ENCODE measurements at regions not wholly inside any gene's neighbourhood (a gene's known extent, or its start where the extent isn't known, plus 50 kb on each side); places are given as distances from the start of the nearest gene placed in this dataset.

GRCh38 chr16:11401161-11402050, 56.1 kb downstream of the RMI2 start:
- TF ChIP-seq CTCF (conservative IDR thresholded peaks at IDR 0.05; ENCODE audit: low read depth, low read length), result no peak
- no peak overlapping the region for H3K4me3 ChIP-seq (IDR thresholded peaks at IDR 0.05; ENCODE audit: insufficient read depth, low read depth, low read length)
- no peak overlapping the region for H3K4me2 ChIP-seq
- H3K79me2 ChIP-seq (ENCODE audit: insufficient read depth, low read depth), result no peaks in the 10 kb centered on the region
- H2AFZ ChIP-seq (ENCODE audit: low read depth), result no peak overlapping the region
- no peak overlapping the region for H3K27ac ChIP-seq
- H4K20me1 ChIP-seq (ENCODE audit: insufficient read depth), result no peaks in the 10 kb centered on the region
- no peaks in the 10 kb centered on the region for H3K36me3 ChIP-seq (ENCODE audit: insufficient read depth)
- peaks cover under 1% of the 10 kb centered on the region for H3K4me1 ChIP-seq (ENCODE audit: low read depth, poor library complexity, severe bottlenecking)
- H3K27me3 ChIP-seq (ENCODE audit: insufficient read depth, low read depth), result no peaks in the 10 kb centered on the region
- H3K9ac ChIP-seq, result no peak overlapping the region

- H3K4me3 ChIP-seq (IDR thresholded peaks at IDR 0.05; ENCODE audit: insufficient read depth, low read depth, low read length), result no peak overlapping the region
- H4K20me1 ChIP-seq (ENCODE audit: insufficient read depth), result no peaks in the 10 kb centered on the region
- no peaks in the 10 kb centered on the region for H3K4me1 ChIP-seq (ENCODE audit: low read depth, poor library complexity, severe bottlenecking)
- no peaks in the 10 kb centered on the region for H3K36me3 ChIP-seq (ENCODE audit: insufficient read depth)
- no peak overlapping the region for H3K9ac ChIP-seq
- H3K79me2 ChIP-seq (ENCODE audit: insufficient read depth, low read depth), result no peaks in the 10 kb centered on the region
- H3K27ac ChIP-seq, result no peak overlapping the region
- H2AFZ ChIP-seq (ENCODE audit: low read depth), result no peak overlapping the region
- no peak for TF ChIP-seq CTCF (conservative IDR thresholded peaks at IDR 0.05; ENCODE audit: low read depth, low read length)
- H3K27me3 ChIP-seq (ENCODE audit: insufficient read depth, low read depth), result no peaks in the 10 kb centered on the region
- no peak overlapping the region for H3K4me2 ChIP-seq
Observed at GRCh38 chr16:11402051-11402744, 56.9 kb downstream of the RMI2 start.

GRCh38 chr16:11402745-11403533, 57.7 kb downstream of the RMI2 start:
- H3K4me1 ChIP-seq (ENCODE audit: low read depth, poor library complexity, severe bottlenecking), result peaks cover 3% of the 10 kb centered on the region
- TF ChIP-seq CTCF (conservative IDR thresholded peaks at IDR 0.05; ENCODE audit: low read depth, low read length), result no peak
- no peak overlapping the region for H3K27ac ChIP-seq
- no peak overlapping the region for H2AFZ ChIP-seq (ENCODE audit: low read depth)
- no peaks in the 10 kb centered on the region for H4K20me1 ChIP-seq (ENCODE audit: insufficient read depth)
- no peaks in the 10 kb centered on the region for H3K27me3 ChIP-seq (ENCODE audit: insufficient read depth, low read depth)
- H3K9ac ChIP-seq, result no peak overlapping the region
- H3K36me3 ChIP-seq (ENCODE audit: insufficient read depth), result no peaks in the 10 kb centered on the region
- H3K79me2 ChIP-seq (ENCODE audit: insufficient read depth, low read depth), result no peaks in the 10 kb centered on the region
- H3K4me3 ChIP-seq (IDR thresholded peaks at IDR 0.05; ENCODE audit: insufficient read depth, low read depth, low read length), result no peak overlapping the region
- H3K4me2 ChIP-seq, result no peak overlapping the region

GRCh38 chr16:11403534-11403795, 58.2 kb downstream of the RMI2 start:
- no peaks in the 10 kb centered on the region for H3K36me3 ChIP-seq (ENCODE audit: insufficient read depth)
- TF ChIP-seq CTCF (conservative IDR thresholded peaks at IDR 0.05; ENCODE audit: low read depth, low read length), result no peak
- H3K4me1 ChIP-seq (ENCODE audit: low read depth, poor library complexity, severe bottlenecking), result peaks cover 3% of the 10 kb centered on the region
- H3K27ac ChIP-seq, result no peak overlapping the region
- no peak overlapping the region for H3K9ac ChIP-seq
- no peaks in the 10 kb centered on the region for H3K79me2 ChIP-seq (ENCODE audit: insufficient read depth, low read depth)
- H3K4me2 ChIP-seq, result no peak overlapping the region
- H3K27me3 ChIP-seq (ENCODE audit: insufficient read depth, low read depth), result no peaks in the 10 kb centered on the region
- H3K4me3 ChIP-seq (IDR thresholded peaks at IDR 0.05; ENCODE audit: insufficient read depth, low read depth, low read length), result no peak overlapping the region
- no peak overlapping the region for H2AFZ ChIP-seq (ENCODE audit: low read depth)
- no peaks in the 10 kb centered on the region for H4K20me1 ChIP-seq (ENCODE audit: insufficient read depth)
